ENCODE measurements at regions not wholly inside any gene's neighbourhood (a gene's known extent, or its start where the extent isn't known, plus 50 kb on each side); places are given as distances from the start of the nearest gene placed in this dataset.
A peak's percentile ranks its signal among the peaks of the same experiment; 100 is the strongest.

DNA sequence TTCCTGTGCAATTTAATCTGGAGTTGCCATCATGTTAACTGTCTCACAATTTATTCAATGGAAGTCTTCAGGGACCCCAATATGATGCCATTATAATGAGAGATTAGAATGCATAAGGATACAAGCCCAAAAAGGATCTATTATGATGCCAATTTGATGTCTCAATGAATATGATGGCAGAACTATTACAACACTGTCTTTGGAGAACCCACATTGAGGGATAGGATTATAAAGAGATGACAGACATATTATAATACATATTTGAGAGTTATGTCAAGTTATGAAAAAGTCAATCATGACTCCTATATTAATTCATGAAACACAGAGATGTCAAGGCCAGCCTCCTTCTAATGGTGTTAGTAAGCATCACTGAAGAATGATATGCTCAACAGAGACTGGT, 1358.4 kb downstream of the PCDH19 start:
- Mint-ChIP-seq H3K36me3 (no peaks in the 10 kb centered on the region), H3K27me3 (no peaks in the 10 kb centered on the region), H3K27ac (no peak overlapping the region), H3K4me1 (ENCODE audit: unreplicated experiment) (no peaks in the 10 kb centered on the region), H3K9me3 (peaks cover 8% of the 10 kb centered on the region), H3K4me3 (no peak overlapping the region)
- DNase-seq (ENCODE audit: extremely low spot score, unreplicated experiment), result no peak
- TF ChIP-seq, protein P1, sequence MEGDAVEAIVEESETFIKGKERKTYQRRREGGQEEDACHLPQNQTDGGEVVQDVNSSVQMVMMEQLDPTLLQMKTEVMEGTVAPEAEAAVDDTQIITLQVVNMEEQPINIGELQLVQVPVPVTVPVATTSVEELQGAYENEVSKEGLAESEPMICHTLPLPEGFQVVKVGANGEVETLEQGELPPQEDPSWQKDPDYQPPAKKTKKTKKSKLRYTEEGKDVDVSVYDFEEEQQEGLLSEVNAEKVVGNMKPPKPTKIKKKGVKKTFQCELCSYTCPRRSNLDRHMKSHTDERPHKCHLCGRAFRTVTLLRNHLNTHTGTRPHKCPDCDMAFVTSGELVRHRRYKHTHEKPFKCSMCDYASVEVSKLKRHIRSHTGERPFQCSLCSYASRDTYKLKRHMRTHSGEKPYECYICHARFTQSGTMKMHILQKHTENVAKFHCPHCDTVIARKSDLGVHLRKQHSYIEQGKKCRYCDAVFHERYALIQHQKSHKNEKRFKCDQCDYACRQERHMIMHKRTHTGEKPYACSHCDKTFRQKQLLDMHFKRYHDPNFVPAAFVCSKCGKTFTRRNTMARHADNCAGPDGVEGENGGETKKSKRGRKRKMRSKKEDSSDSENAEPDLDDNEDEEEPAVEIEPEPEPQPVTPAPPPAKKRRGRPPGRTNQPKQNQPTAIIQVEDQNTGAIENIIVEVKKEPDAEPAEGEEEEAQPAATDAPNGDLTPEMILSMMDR (conservative IDR thresholded peaks at IDR 0.05), result no peak

DNA sequence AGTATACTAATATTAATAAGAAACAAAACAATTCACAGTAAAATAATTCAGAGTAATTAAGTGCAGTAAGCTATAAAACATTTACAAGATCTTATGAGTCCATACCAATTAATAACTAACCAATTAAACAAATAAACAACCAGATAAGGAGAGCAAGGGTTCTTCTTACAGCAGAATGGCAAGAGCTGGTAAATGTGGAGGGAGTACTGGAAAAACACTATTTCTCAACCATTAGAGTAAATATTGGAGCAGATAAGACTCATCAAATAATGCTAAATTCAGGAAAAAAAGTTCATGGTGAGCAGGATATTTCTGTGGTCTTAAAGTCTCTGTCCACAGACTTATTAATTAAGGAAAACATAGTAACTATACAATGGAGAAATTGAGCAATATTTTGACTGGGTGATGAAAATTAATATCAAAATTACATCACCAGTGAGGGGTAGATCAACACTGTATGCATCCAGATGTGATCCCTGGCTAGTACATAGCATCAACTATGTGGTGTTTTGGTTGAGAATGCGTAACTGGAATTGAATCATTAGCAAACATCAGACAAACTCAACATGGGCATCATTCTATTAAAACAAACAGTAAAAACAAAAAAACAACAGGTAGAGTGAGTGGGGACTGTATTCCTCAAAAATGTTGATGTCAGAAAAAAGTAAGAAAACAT, 1376.7 kb downstream of the PCDH19 start:
- H3K36me3 Mint-ChIP-seq, result no peaks in the 10 kb centered on the region
- H3K27me3 Mint-ChIP-seq, result no peaks in the 10 kb centered on the region
- TF ChIP-seq, protein P1 (conservative IDR thresholded peaks at IDR 0.05), result no peak
- no peaks in the 10 kb centered on the region for H3K9me3 Mint-ChIP-seq
- no peaks in the 10 kb centered on the region for H3K4me1 Mint-ChIP-seq (ENCODE audit: unreplicated experiment)
- no peak overlapping the region for H3K4me3 Mint-ChIP-seq
- DNase-seq (ENCODE audit: extremely low spot score, unreplicated experiment), result no peak
- no peak overlapping the region for H3K27ac Mint-ChIP-seq

DNA sequence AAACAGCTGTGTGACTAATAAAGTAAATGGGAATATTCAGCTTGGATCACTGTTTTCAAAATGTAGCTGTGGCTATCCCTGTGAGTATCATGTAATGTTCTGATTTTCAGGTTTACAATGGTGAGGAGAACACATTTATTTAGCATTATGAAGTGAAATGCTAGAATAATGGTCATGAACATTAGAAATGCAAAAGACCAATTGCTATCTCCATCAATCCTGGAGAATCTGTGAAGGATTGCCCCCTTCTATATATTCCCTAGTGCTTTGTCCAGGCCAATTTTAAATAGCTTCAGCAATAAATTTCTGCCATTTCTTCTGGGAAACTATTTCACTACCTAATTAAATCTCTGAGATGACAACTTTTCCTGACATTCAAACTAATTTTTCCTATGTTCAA, 1399.1 kb downstream of the PCDH19 start:
- TF ChIP-seq, protein P1 (conservative IDR thresholded peaks at IDR 0.05), result no peak
- Mint-ChIP-seq H3K4me3 (no peak overlapping the region), H3K4me1 (ENCODE audit: unreplicated experiment) (no peaks in the 10 kb centered on the region), H3K9me3 (no peaks in the 10 kb centered on the region), H3K27ac (no peak overlapping the region), H3K27me3 (no peaks in the 10 kb centered on the region), H3K36me3 (no peaks in the 10 kb centered on the region)
- DNase-seq (ENCODE audit: extremely low spot score, unreplicated experiment), result no peak

DNA sequence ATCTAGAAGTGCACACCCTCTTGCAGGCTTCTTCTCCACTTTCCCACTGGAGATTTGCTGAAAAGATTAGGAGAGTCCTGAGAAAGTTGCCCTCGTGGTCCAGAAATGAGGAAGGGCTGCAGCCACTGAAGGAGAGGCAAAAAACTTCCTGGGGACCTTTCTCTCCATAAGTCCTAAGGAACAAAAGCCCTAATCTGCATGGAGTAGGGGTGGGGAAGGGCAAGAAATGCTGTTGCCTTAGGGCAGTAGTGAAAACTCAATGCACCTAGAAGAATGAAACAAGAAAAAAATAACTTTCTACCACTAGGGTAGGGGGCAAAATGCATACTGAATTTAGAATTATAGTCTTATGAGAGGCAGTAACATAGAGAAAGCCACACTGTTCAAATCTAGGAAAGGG, 1408.8 kb downstream of the PCDH19 start:
- Mint-ChIP-seq H3K27me3 (no peaks in the 10 kb centered on the region), H3K36me3 (no peaks in the 10 kb centered on the region), H3K4me3 (no peak overlapping the region), H3K9me3 (peaks cover 10% of the 10 kb centered on the region), H3K27ac (no peak overlapping the region), H3K4me1 (ENCODE audit: unreplicated experiment) (no peaks in the 10 kb centered on the region)
- TF ChIP-seq, protein P1 (conservative IDR thresholded peaks at IDR 0.05), result no peak
- no peak for DNase-seq (ENCODE audit: extremely low spot score, unreplicated experiment)

DNA sequence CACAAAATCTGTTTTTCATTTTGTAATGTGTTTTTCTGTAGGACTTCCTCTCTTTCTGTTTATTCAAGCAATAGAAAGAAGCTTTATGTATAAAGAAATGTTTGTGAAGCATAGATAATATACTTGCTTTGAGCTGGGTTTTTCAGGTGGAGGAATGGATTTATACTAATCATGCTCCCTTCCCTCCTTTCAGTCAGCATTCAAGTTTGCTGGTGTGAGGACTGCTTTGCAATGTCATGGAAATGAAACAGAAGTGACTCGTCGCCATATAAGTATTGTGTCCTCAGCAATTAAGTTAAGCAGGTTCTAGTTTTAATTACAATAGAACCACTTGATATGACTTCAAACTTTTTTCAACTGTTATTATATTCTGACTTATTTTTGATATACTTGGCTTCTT, 1447.1 kb downstream of the PCDH19 start:
- TF ChIP-seq, protein P1 (conservative IDR thresholded peaks at IDR 0.05), result no peak
- Mint-ChIP-seq H3K9me3 (no peaks in the 10 kb centered on the region), H3K4me3 (no peak overlapping the region), H3K27me3 (no peaks in the 10 kb centered on the region), H3K36me3 (no peaks in the 10 kb centered on the region), H3K4me1 (ENCODE audit: unreplicated experiment) (no peaks in the 10 kb centered on the region), H3K27ac (no peak overlapping the region)
- no peak for DNase-seq (ENCODE audit: extremely low spot score, unreplicated experiment)

DNA sequence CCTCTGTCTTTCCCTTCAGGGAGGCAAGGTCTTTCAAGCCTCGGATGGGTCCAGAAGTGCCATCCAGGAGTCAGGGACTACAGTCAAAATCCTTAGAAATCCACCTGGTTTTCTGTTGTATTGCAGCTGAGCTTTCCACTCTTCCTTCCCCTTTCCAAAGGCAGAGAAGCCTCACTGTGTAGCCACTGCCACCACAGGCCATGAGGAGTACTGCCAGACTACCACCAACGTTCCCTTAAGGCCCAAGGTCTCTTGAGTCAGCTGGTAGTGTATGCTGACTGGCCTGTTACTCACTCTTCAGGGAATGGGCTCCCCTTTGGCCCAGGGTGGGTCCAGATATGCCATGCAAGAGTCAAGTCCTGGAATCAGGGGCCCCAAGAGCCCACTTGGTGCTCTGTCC, 1454.1 kb downstream of the PCDH19 start:
- no peaks in the 10 kb centered on the region for H3K36me3 Mint-ChIP-seq
- no peak overlapping the region for H3K4me3 Mint-ChIP-seq
- peaks cover 11% of the 10 kb centered on the region for H3K9me3 Mint-ChIP-seq
- DNase-seq (ENCODE audit: extremely low spot score, unreplicated experiment), result no peak
- no peaks in the 10 kb centered on the region for H3K27me3 Mint-ChIP-seq
- TF ChIP-seq, protein P1 (conservative IDR thresholded peaks at IDR 0.05), result peak; percentile 35
- H3K27ac Mint-ChIP-seq, result no peak overlapping the region
- no peaks in the 10 kb centered on the region for H3K4me1 Mint-ChIP-seq (ENCODE audit: unreplicated experiment)
